ENCODE measurements at regions not wholly inside any gene's neighbourhood (a gene's known extent, or its start where the extent isn't known, plus 50 kb on each side); places are given as distances from the start of the nearest gene placed in this dataset.
"Not testable (repeated sequence)": the region's sequence is repeated elsewhere in the genome, so short reads cannot be mapped to it uniquely, and the experiment has no call there.

- no peak for DNase-seq (ENCODE audit: low read depth in 2 of 2, low spot score in 1 of 2)
Observed at GRCh38 chr6:168834042-168834587, 393.1 kb downstream of the SMOC2 start.

- no peak for DNase-seq (ENCODE audit: low read depth in 2 of 2, low spot score in 1 of 2)
Observed at GRCh38 chr6:168828800-168829199, 387.8 kb downstream of the SMOC2 start.

- DNase-seq (ENCODE audit: low read depth in 2 of 2, low spot score in 1 of 2) = no peak
Observed at GRCh38 chr6:168828035-168828434, 387.1 kb downstream of the SMOC2 start.

- no peak for DNase-seq (ENCODE audit: low read depth in 2 of 2, low spot score in 1 of 2)
Observed at GRCh38 chr6:168827586-168827871, 386.5 kb downstream of the SMOC2 start.

- no peak for DNase-seq (ENCODE audit: low read depth in 2 of 2, low spot score in 1 of 2)
Observed at GRCh38 chr6:168826726-168827585, 386.0 kb downstream of the SMOC2 start.

- no peak for DNase-seq (ENCODE audit: low read depth in 2 of 2, low spot score in 1 of 2)
Observed at GRCh38 chr6:168826078-168826390, 385.1 kb downstream of the SMOC2 start.

- no peak for DNase-seq (ENCODE audit: low read depth in 2 of 2, low spot score in 1 of 2)
Observed at GRCh38 chr6:168825226-168826077, 384.5 kb downstream of the SMOC2 start.

GRCh38 chr6:168823397-168824212 is 382.6 kb downstream of the SMOC2 start:
- DNase-seq (ENCODE audit: low read depth in 2 of 2, low spot score in 1 of 2) = no peak

- no peak for DNase-seq (ENCODE audit: low read depth in 2 of 2, low spot score in 1 of 2)
Observed at GRCh38 chr6:168822376-168822775, 381.4 kb downstream of the SMOC2 start.

- DNase-seq (ENCODE audit: low read depth in 2 of 2, low spot score in 1 of 2) = no peak
Observed at GRCh38 chr6:168819546-168819945, 378.6 kb downstream of the SMOC2 start.

GRCh38 chr6:168817558-168818159 is 376.7 kb downstream of the SMOC2 start:
- DNase-seq (ENCODE audit: low read depth in 2 of 2, low spot score in 1 of 2) = no peak

GRCh38 chr6:168815229-168815628 is 374.2 kb downstream of the SMOC2 start:
- no peak for DNase-seq (ENCODE audit: low read depth in 2 of 2, low spot score in 1 of 2)

GRCh38 chr6:168808232-168808631 is 367.2 kb downstream of the SMOC2 start:
- DNase-seq (ENCODE audit: low read depth in 2 of 2, low spot score in 1 of 2) = no peak

GRCh38 chr6:168804331-168804730 is 363.3 kb downstream of the SMOC2 start:
- DNase-seq (ENCODE audit: low read depth in 2 of 2, low spot score in 1 of 2) = no peak

GRCh38 chr6:168803874-168804273 is 362.9 kb downstream of the SMOC2 start:
- DNase-seq (ENCODE audit: low read depth in 2 of 2, low spot score in 1 of 2) = no peak

- DNase-seq (ENCODE audit: low read depth in 2 of 2, low spot score in 1 of 2) = no peak
Observed at GRCh38 chr6:168799067-168799466, 358.1 kb downstream of the SMOC2 start.

GRCh38 chr6:168796106-168796505 is 355.1 kb downstream of the SMOC2 start:
- DNase-seq (ENCODE audit: low read depth in 2 of 2, low spot score in 1 of 2) = no peak

- not testable (repeated sequence) for DNase-seq (ENCODE audit: low read depth in 2 of 2, low spot score in 1 of 2)
Observed at GRCh38 chr6:168795611-168796010, 354.6 kb downstream of the SMOC2 start.

- no peak for DNase-seq (ENCODE audit: low read depth in 2 of 2, low spot score in 1 of 2)
Observed at GRCh38 chr6:168794491-168794890, 353.5 kb downstream of the SMOC2 start.

GRCh38 chr6:168793649-168794048 is 352.7 kb downstream of the SMOC2 start:
- DNase-seq (ENCODE audit: low read depth in 2 of 2, low spot score in 1 of 2) = no peak

- DNase-seq (ENCODE audit: low read depth in 2 of 2, low spot score in 1 of 2) = no peak
Observed at GRCh38 chr6:168791917-168792316, 350.9 kb downstream of the SMOC2 start.

Data from stimulated activated CD8-positive, alpha-beta memory T cell treated with anti-CD3 and anti-CD28 coated beads, Interleukin-4, amount 100 ng/mL, for 4 hours (primary cell).